DND-41 (cell line): ENCODE measurements at regions not wholly inside any gene's neighbourhood (a gene's known extent, or its start where the extent isn't known, plus 50 kb on each side); places are given as distances from the start of the nearest gene placed in this dataset.

Source experiments
- CTCF ChIP-seq: IDR thresholded peaks from 2 replicates; pipeline ENCODE4 v1.5.1; 2012; ENCODE audit warnings: borderline replicate concordance, low read length, moderate library complexity, mild to moderate bottlenecking; ENCODE audit not compliant: poor library complexity, severe bottlenecking; ENCODE audit errors: extremely low read depth
- EZH2 ChIP-seq: IDR thresholded peaks from 3 replicates; pipeline ENCODE4 v1.6.1; 2012; ENCODE audit warnings: borderline replicate concordance, low read depth, mild to moderate bottlenecking, moderate library complexity, low read length, inconsistent platforms; ENCODE audit not compliant: severe bottlenecking

- no peak for TF ChIP-seq CTCF
- no peak for TF ChIP-seq EZH2
These were observed 73.0 kb downstream of the YTHDF1 start for GRCh38 chr20:63142933-63143332.
